H7 (cell line): ENCODE measurements at regions not wholly inside any gene's neighbourhood (a gene's known extent, or its start where the extent isn't known, plus 50 kb on each side); places are given as distances from the start of the nearest gene placed in this dataset.
"Not testable (repeated sequence)": the region's sequence is repeated elsewhere in the genome, so short reads cannot be mapped to it uniquely, and the experiment has no call there.

ENCODE experiments used
- DNase-seq: peaks from one replicate; pipeline ENCODE4 v3.0.0; 2012
- H3K27me3 ChIP-seq: 2 replicates; pipeline ENCODE4 v1.6.0; 2011; ENCODE audit warnings: mild to moderate bottlenecking, low read length; ENCODE audit not compliant: control insufficient read depth, insufficient read depth
- H3K36me3 ChIP-seq: replicated peaks from 2 replicates; pipeline ENCODE4 v1.5.1; 2011; ENCODE audit warnings: low read length; ENCODE audit not compliant: control insufficient read depth, insufficient read depth
- H3K4me3 ChIP-seq: 2 replicates; pipeline ENCODE4 v1.5.1; 2011; ENCODE audit warnings: low read depth, mild to moderate bottlenecking, control low read depth, low read length, moderate library complexity; ENCODE audit not compliant: insufficient read depth

DNA sequence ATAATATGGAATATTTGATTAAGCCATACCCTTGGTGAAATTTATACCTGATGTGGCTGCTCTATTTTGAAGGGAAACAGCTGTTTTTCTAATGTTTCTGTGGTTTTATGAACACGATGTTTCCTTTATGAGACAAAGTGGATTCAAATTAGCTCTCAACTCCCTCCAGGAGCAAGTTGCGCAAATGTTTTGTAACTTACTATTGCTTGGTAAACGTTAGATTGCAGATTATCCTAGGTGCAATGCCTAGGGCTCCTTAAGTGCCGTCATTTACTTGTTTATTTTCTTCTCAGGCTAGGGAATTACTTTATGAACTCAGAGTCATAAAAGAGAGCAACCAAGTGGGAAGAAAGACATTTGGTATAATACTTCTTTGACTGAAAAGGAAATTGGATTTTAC, 763.1 kb downstream of the TAF11L14 start:
- H3K36me3 ChIP-seq, result no peaks in the 10 kb centered on the region

DNA sequence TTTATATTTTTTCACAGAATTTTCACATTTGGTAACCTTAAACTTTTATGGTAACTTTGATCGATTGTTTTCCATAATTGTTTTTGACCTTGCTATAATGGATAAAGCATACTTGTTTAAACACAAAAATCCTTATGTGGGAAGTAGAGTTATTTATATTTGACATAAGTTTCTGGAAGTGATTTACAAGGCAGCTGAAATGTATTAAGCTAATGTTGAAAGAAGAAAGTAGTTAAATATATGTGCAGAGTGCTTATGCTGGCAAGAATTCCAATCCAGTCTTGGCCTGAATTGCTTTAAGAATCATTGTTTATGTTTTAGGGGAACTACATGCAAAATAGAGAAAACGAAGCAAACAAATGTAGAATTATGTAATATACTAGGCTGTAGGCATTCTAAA, 763.6 kb downstream of the TAF11L14 start:
- Histone ChIP-seq H3K27me3 (no peaks in the 10 kb centered on the region), H3K4me3 (no peak overlapping the region), H3K36me3 (no peaks in the 10 kb centered on the region)
- DNase-seq, result no peak

More for the DNA sequence above, 763.1 kb downstream of the TAF11L14 start:
- DNase-seq, result no peak
- Histone ChIP-seq H3K27me3 (no peaks in the 10 kb centered on the region), H3K4me3 (no peak overlapping the region)

GRCh38 chr5:18399461-18400327, 765.4 kb downstream of the TAF11L14 start:
- H3K27me3 ChIP-seq, H3K4me3 ChIP-seq, DNase-seq, H3K36me3 ChIP-seq: not testable (repeated sequence)

DNA sequence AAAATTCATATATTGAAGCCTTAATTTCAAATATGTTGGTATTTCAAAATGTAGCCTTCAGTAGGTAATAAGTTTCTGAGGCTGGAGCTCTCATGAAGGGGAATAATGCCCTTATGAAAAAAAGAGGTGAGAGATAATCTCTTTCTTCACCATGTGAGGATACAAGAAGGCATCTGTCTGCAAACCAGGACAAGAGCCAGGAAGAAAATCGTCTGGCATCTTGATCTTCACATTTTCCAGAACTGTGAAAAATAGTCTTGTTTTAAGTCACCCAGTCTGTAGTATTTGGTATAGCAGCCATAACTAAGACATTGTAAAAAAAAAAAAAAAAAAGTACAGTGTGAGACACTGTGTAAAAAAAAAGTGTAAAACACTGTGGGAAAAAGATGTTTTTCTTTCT, 768.9 kb downstream of the TAF11L14 start:
- Histone ChIP-seq H3K4me3 (no peak overlapping the region), H3K36me3 (no peaks in the 10 kb centered on the region), H3K27me3 (no peaks in the 10 kb centered on the region)
- no peak for DNase-seq

- H3K27me3 ChIP-seq, result no peaks in the 10 kb centered on the region
- no peak for DNase-seq
- H3K4me3 ChIP-seq, result no peak overlapping the region
- no peaks in the 10 kb centered on the region for H3K36me3 ChIP-seq
These were observed 769.7 kb downstream of the TAF11L14 start for GRCh38 chr5:18403941-18404438.

GRCh38 chr5:18420711-18421110, 786.5 kb downstream of the TAF11L14 start:
- no peaks in the 10 kb centered on the region for H3K36me3 ChIP-seq
- DNase-seq, result no peak
- H3K4me3 ChIP-seq, result no peak overlapping the region
- H3K27me3 ChIP-seq, result no peaks in the 10 kb centered on the region

DNA sequence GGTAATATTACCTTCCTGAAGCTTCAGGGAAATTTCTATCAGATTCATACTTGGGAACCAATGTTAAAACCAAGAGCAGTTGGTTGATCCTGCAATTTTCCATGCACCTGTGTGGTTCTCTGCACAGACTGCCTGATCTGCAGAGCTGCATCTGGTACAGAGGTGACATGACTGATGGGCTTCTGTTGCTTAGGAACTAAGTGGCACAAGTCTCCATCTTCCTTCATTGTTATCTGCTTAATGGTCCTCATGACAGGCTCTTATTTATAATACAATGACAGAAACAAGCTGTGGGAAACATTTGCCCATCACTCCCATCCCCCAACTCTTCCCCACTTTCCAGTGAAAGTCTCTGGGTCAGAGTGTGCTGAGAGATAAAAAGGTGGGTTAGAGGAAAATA, 799.1 kb downstream of the TAF11L14 start:
- no peaks in the 10 kb centered on the region for H3K36me3 ChIP-seq
- H3K4me3 ChIP-seq, result no peak overlapping the region

GRCh38 chr5:18438126-18438525, 803.9 kb downstream of the TAF11L14 start:
- Histone ChIP-seq H3K27me3 (no peaks in the 10 kb centered on the region), H3K36me3 (no peaks in the 10 kb centered on the region), H3K4me3 (no peak overlapping the region)
- no peak for DNase-seq

More for the DNA sequence above, 799.1 kb downstream of the TAF11L14 start:
- no peak for DNase-seq
- H3K27me3 ChIP-seq, result no peaks in the 10 kb centered on the region; the same call in 1 of the 2 replicates

DNA sequence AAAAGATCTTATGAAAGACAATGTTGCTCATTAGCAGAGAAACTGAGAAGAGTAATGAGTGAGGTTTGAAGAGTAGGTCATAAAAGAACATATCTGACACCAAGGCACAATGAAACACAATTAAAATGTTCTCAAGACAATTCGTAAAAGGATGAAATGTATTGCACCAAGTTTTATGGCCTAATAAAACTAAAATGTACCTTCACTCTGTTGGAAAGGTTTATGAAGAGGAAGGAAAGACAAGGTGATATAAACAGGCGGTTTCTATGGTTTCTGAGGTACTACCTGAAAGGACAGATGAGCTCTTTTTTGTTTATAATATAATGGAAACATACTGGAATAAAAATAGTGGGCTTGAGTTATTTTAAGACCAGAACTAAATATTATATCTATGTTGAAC, 821.3 kb downstream of the TAF11L14 start:
- H3K36me3 ChIP-seq, result no peaks in the 10 kb centered on the region
- no peak for DNase-seq
- no peaks in the 10 kb centered on the region for H3K27me3 ChIP-seq
- H3K4me3 ChIP-seq, result no peak overlapping the region

- DNase-seq, result no peak
- Histone ChIP-seq H3K4me3 (no peak overlapping the region), H3K27me3 (no peaks in the 10 kb centered on the region), H3K36me3 (no peaks in the 10 kb centered on the region)
These were observed 823.0 kb downstream of the TAF11L14 start for GRCh38 chr5:18457255-18457654.

DNA sequence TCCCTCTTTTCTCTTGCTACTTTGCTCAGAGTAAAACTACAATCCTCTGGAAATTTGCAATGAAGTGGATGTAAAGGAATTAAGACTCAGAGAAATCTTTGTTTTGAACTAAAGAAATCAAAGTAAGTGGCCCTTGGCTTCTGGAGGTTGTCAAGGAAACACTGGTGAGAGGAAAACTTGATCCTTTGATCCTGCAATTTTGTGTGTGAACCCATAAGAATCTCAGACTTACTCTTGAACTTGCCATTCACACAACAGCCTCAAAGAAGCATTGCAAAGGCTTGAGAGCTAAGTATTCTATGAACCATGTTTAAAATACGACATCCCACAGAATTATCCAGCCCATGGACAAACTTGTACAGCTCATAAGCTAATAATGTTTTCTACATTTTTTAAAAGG, 827.5 kb downstream of the TAF11L14 start:
- H3K27me3 ChIP-seq, result no peaks in the 10 kb centered on the region
- DNase-seq, result no peak
- H3K36me3 ChIP-seq, result no peaks in the 10 kb centered on the region
- H3K4me3 ChIP-seq, result no peak overlapping the region

DNA sequence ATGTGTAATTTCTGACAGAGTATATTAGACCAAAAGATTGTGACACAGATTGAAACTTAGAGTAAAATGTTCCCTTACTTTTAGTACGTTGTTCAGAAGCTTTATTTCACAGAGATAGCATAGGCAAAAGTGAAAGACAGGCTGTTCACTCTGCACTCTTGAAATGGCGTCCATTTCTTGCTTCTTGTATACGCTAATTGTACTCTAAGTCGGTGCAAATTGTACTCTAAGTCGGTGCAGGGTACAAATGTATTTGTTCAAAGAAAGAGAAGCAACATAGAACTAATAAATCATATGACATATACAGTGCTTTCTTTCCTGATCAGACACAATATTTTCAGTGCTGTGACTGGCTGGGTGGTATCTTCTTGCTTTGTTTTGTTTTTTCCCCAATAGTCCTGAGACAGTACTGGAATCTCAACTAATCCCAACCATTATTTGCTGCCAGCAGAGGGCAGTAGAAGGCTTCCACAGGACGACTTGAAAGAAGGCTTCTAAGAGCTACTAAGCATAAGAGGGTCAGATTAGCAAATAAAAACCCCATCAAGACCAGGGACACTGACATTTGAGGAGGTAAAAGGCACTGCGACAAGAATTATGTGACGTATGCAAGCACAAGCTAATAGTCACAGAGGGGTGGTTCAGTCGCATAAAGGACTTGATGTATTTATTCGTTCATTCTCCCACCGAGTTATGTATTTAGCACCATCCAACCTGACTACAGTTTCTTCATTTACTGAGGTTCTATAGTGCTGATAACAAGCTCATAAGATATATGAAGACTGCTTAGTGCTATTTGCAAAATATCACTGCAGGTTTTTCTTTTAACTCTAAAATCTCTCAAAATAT, 831.8 kb downstream of the TAF11L14 start:
- Histone ChIP-seq H3K27me3 (no peaks in the 10 kb centered on the region), H3K36me3 (no peaks in the 10 kb centered on the region), H3K4me3 (no peak overlapping the region)
- DNase-seq, result peak; percentile 52

GRCh38 chr5:18466731-18467130, 832.5 kb downstream of the TAF11L14 start:
- Histone ChIP-seq H3K4me3 (no peak overlapping the region), H3K36me3 (no peaks in the 10 kb centered on the region), H3K27me3 (no peaks in the 10 kb centered on the region)
- no peak for DNase-seq

- not testable (repeated sequence) for H3K36me3 ChIP-seq, DNase-seq, H3K4me3 ChIP-seq, H3K27me3 ChIP-seq
These were observed 837.5 kb downstream of the TAF11L14 start for GRCh38 chr5:18471791-18472190.

DNA sequence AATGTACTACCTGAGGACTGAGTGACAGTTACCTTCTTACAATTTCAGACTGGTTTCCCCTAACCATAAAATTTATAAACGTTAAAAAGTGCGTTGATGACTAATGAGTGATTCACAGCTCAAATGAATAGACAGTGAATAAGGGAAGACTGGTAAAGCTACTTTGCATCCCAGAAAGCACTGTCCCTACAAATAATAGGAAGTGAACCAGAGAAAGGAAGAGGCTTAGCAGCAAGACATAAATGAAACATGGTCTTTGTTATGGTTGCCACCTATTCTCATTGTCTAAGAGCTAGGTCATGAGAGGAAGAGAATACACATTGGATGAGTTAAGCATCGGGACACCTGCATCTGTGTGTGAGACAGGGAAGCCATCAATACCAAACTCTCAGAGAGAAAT, 849.2 kb downstream of the TAF11L14 start:
- Histone ChIP-seq H3K4me3 (no peak overlapping the region), H3K36me3 (no peaks in the 10 kb centered on the region), H3K27me3 (no peaks in the 10 kb centered on the region)
- no peak for DNase-seq
